RWPE2 (cell line): ENCODE measurements at regions not wholly inside any gene's neighbourhood (a gene's known extent, or its start where the extent isn't known, plus 50 kb on each side); places are given as distances from the start of the nearest gene placed in this dataset.

ENCODE experiments used
- ATAC-seq: fragments of 200-7000 bp; cut with Tn5 transposase; 3 replicates; pipeline ENCODE4 v1.9.1; 2021; ENCODE audit warnings: low read depth
- DNase-seq: peaks from one replicate; pipeline ENCODE4 v3.0.0-alpha.2; 2020; ENCODE audit warnings: low spot score
- H3K27ac ChIP-seq: fragments of 450-650 bp; 2 replicates; pipeline ENCODE4 v1.5.1; 2017; ENCODE audit warnings: mild to moderate bottlenecking; ENCODE audit not compliant: poor library complexity, severe bottlenecking
- H3K27me3 ChIP-seq: fragments of 250-450 bp; sonication (Bioruptor Pico); 2 replicates; pipeline ENCODE4 v1.5.1; 2021; ENCODE audit warnings: mild to moderate bottlenecking, moderate library complexity; ENCODE audit not compliant: insufficient read depth, poor library complexity, severe bottlenecking
- H3K36me3 ChIP-seq: fragments of 250-450 bp; sonication (Bioruptor Pico); 2 replicates; pipeline ENCODE4 v1.5.1; 2020; ENCODE audit warnings: low read depth, mild to moderate bottlenecking, moderate library complexity
- H3K4me1 ChIP-seq: fragments of 250-450 bp; sonication (Bioruptor Pico); 2 replicates; pipeline ENCODE4 v1.5.1; 2021; ENCODE audit warnings: mild to moderate bottlenecking, moderate library complexity; ENCODE audit not compliant: insufficient read depth, poor library complexity, severe bottlenecking
- H3K4me3 ChIP-seq: fragments of 250-450 bp; sonication (Bioruptor Pico); 2 replicates; pipeline ENCODE4 v1.5.1; 2021; ENCODE audit warnings: mild to moderate bottlenecking, moderate library complexity; ENCODE audit not compliant: severe bottlenecking
- H3K9me3 ChIP-seq: fragments of 250-450 bp; sonication (Bioruptor Pico); 2 replicates; pipeline ENCODE4 v1.5.1; 2021; ENCODE audit warnings: mild to moderate bottlenecking, moderate library complexity; ENCODE audit not compliant: severe bottlenecking
- CTCF ChIP-seq: fragments of 450-650 bp; IDR thresholded peaks from one replicate; pipeline ENCODE4 v1.5.1; 2017; ENCODE audit warnings: mild to moderate bottlenecking, moderate library complexity; ENCODE audit not compliant: poor library complexity, severe bottlenecking

- TF ChIP-seq CTCF, result no peak
- ATAC-seq, result no peak
- H3K9me3 ChIP-seq, result peaks cover 6% of the 10 kb centered on the region
- no peak for DNase-seq
- H3K27ac ChIP-seq, result no peak overlapping the region
- no peak overlapping the region for H3K4me3 ChIP-seq
- H3K36me3 ChIP-seq, result no peaks in the 10 kb centered on the region
- no peaks in the 10 kb centered on the region for H3K4me1 ChIP-seq
- no peaks in the 10 kb centered on the region for H3K27me3 ChIP-seq
Observed at GRCh38 chr7:159198016-159198724, 53.5 kb upstream of the VIPR2 start.

DNA sequence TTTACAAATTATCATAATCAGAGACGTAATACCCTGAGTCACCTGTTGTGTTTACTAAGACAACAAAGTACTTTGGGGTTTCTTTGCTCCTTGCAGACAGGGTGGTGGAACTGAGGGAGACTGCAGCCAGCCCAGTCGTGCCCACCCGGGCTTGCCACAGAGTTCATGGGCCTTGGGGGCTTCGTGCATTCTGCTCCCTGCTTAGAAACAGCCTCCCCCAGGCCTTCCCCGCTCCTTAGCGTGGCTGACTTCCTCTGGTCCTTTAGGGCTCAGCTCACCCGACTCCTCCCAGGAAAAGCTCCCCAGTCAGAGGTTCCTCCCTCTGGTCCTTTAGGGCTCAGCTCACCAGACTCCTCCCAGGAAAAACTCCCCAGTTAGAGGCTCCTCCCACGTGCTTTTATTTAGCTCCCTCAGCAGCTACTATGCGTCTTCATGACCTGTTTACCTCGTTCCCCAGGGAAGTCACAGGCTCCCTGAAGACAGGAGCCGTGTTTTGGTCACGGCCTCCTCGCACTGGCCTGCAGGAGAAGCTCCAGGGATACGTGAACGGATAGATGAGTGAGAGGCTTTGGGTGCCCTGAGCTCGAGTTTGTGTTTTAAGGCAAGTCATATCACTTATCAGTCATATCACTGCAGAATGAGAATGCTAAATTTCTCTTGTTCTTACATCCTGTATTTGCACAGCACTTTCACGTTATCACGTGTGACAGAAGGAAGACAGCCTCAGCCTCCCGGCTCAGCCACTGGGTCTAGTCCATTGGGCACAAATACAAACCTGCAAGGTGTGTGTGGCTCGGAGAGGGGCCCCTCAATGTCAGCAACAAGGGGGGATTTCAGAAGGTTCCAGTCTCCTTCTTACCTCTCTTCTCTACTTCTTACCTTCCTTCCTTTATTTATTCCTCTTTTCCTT, 52.7 kb upstream of the VIPR2 start:
- ATAC-seq, result no peak
- DNase-seq, result no peak
- H3K4me1 ChIP-seq, result no peaks in the 10 kb centered on the region
- no peak overlapping the region for H3K4me3 ChIP-seq
- H3K27me3 ChIP-seq, result no peaks in the 10 kb centered on the region
- peaks cover 6% of the 10 kb centered on the region for H3K9me3 ChIP-seq
- H3K36me3 ChIP-seq, result no peaks in the 10 kb centered on the region
- no peak for TF ChIP-seq CTCF
- H3K27ac ChIP-seq, result no peak overlapping the region

- Histone ChIP-seq H3K4me1 (no peaks in the 10 kb centered on the region), H3K27me3 (no peaks in the 10 kb centered on the region), H3K36me3 (no peaks in the 10 kb centered on the region), H3K27ac (no peak overlapping the region), H3K9me3 (peaks cover 6% of the 10 kb centered on the region), H3K4me3 (no peak overlapping the region)
- DNase-seq (no peak), ATAC-seq (no peak)
- TF ChIP-seq CTCF, result no peak
Observed at GRCh38 chr7:159196584-159196983, 51.9 kb upstream of the VIPR2 start.

- Histone ChIP-seq H3K9me3 (peaks cover 6% of the 10 kb centered on the region), H3K27ac (no peak overlapping the region), H3K4me1 (no peaks in the 10 kb centered on the region), H3K36me3 (no peaks in the 10 kb centered on the region), H3K4me3 (no peak overlapping the region), H3K27me3 (no peaks in the 10 kb centered on the region)
- ATAC-seq (no peak), DNase-seq (no peak)
- TF ChIP-seq CTCF, result no peak
Observed at GRCh38 chr7:159195946-159196345, 51.3 kb upstream of the VIPR2 start.
